22Rv1 (cell line): ENCODE measurements at regions not wholly inside any gene's neighbourhood (a gene's known extent, or its start where the extent isn't known, plus 50 kb on each side); places are given as distances from the start of the nearest gene placed in this dataset.

Experiments used
- H3K27ac ChIP-seq: fragments of 450-650 bp; 2 replicates; pipeline ENCODE4 v1.5.1; 2017
- CTCF ChIP-seq: fragments of 450-650 bp; IDR thresholded peaks from 2 replicates; pipeline ENCODE4 v1.5.1; 2017; ENCODE audit warnings: mild to moderate bottlenecking
- ZFX ChIP-seq: fragments of 450-650 bp; IDR thresholded peaks from 2 replicates; pipeline ENCODE4 v1.6.1; 2017; ENCODE audit warnings: antibody characterized with exemption, borderline replicate concordance

- H3K27ac ChIP-seq = no peak overlapping the region
- no peak for TF ChIP-seq ZFX
- TF ChIP-seq CTCF = no peak
These were observed 59.5 kb downstream of the PTGS2 start for GRCh38 chr1:186620566-186621350.

GRCh38 chr1:186618401-186619170, 61.6 kb downstream of the PTGS2 start:
- TF ChIP-seq ZFX = no peak
- TF ChIP-seq CTCF = no peak
- no peak overlapping the region for H3K27ac ChIP-seq

- no peak overlapping the region for H3K27ac ChIP-seq
- no peak for TF ChIP-seq CTCF
- TF ChIP-seq ZFX = no peak
These were observed 62.3 kb downstream of the PTGS2 start for GRCh38 chr1:186617926-186618325.

DNA sequence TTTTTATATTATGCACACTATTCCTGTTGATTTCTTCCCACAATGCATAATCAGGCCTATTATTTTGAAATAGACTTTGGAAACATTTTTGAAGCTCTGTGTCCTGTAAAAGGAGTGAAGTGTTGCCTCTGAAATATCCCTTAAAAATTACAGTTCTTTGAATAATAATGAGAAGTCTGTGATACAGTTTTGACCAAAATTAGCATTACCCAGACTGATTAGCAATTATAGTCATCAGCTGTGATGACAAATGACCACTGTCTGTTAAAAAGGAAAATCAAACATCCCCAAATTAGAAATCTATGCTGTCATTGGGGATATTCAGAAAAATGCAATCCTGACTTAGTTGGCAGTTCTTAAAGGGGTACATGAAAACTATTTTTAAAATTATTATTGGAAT, 63.7 kb downstream of the PTGS2 start:
- no peak for TF ChIP-seq ZFX
- TF ChIP-seq CTCF = no peak
- no peak overlapping the region for H3K27ac ChIP-seq

DNA sequence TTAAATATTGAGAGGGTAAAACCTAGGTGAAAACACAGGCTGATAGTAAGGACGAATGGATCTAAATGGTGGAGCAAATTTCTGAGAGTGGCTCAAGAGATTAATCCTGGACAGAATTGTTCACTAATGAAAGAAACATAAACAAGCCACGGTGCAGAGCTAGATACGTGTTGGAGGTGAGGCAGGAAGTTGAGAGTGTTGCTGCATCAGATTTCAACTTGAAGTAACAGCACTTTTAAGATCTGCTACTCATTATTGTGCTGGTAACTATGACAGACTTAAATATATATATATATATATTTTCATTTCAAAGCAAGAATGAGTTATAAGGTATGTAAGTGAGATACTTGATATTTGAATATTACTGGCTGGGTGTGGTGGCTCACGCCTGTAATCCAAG, 64.9 kb downstream of the PTGS2 start:
- no peak overlapping the region for H3K27ac ChIP-seq
- no peak for TF ChIP-seq CTCF
- no peak for TF ChIP-seq ZFX

GRCh38 chr1:186611156-186611555, 69.1 kb downstream of the PTGS2 start:
- no peak for TF ChIP-seq CTCF
- TF ChIP-seq ZFX = no peak
- H3K27ac ChIP-seq = no peak overlapping the region

- TF ChIP-seq ZFX (no peak), CTCF (no peak)
- no peak overlapping the region for H3K27ac ChIP-seq
These were observed 71.0 kb downstream of the PTGS2 start for GRCh38 chr1:186609183-186609582.
